ENCODE measurements at regions not wholly inside any gene's neighbourhood (a gene's known extent, or its start where the extent isn't known, plus 50 kb on each side); places are given as distances from the start of the nearest gene placed in this dataset.

- TF ChIP-seq WT1 (tag by site-specific recombination; IDR thresholded peaks at IDR 0.05) (no peak), CTCF (tag by site-specific recombination; IDR thresholded peaks at IDR 0.05) (no peak), REST (tag by site-specific recombination; IDR thresholded peaks at IDR 0.05) (no peak), ZNF561 (tag by site-specific recombination; IDR thresholded peaks at IDR 0.05; ENCODE audit: borderline replicate concordance) (no peak), ZFP3 (tag by site-specific recombination; IDR thresholded peaks at IDR 0.05; ENCODE audit: low read depth) (no peak), ZNF221 (tag by site-specific recombination; IDR thresholded peaks at IDR 0.05; ENCODE audit: borderline replicate concordance) (no peak), TSHZ1 (tag by site-specific recombination; IDR thresholded peaks at IDR 0.05; ENCODE audit: borderline replicate concordance) (no peak), KLF1 (tag by site-specific recombination; IDR thresholded peaks at IDR 0.05) (no peak), ZNF837 (tag by site-specific recombination; IDR thresholded peaks at IDR 0.05) (no peak), ZNF24 (tag by site-specific recombination; IDR thresholded peaks at IDR 0.05) (no peak), KLF8 (tag by site-specific recombination; IDR thresholded peaks at IDR 0.05) (no peak)
Observed at GRCh38 chr12:84361651-84362551, 550.7 kb downstream of the SLC6A15 start.
